ENCODE measurements at regions not wholly inside any gene's neighbourhood (a gene's known extent, or its start where the extent isn't known, plus 50 kb on each side); places are given as distances from the start of the nearest gene placed in this dataset.

- peak; percentile 52; the same call in 1 of the 2 replicates for TF ChIP-seq HNF1B (CRISPR knock-in tag; IDR thresholded peaks at IDR 0.05)
- TF ChIP-seq PITX1 (CRISPR knock-in tag; IDR thresholded peaks at IDR 0.05), result 0 out of 2 replicates have a peak, but pooled peaks have one; percentile 18
- TF ChIP-seq ZNF607 (CRISPR knock-in tag; IDR thresholded peaks at IDR 0.05; ENCODE audit: borderline replicate concordance), result peak; percentile 57; the same call in 1 of the 2 replicates
- no peak for TF ChIP-seq ZBTB38 (CRISPR knock-in tag; IDR thresholded peaks at IDR 0.05)
- TF ChIP-seq ZNF17 (CRISPR knock-in tag; IDR thresholded peaks at IDR 0.05), result no peak
- TF ChIP-seq PAXIP1 (CRISPR knock-in tag; conservative IDR thresholded peaks at IDR 0.05), result no peak
- no peak for TF ChIP-seq MATR3 (CRISPR knock-in tag; IDR thresholded peaks at IDR 0.05)
- TF ChIP-seq ZNF292 (CRISPR knock-in tag; IDR thresholded peaks at IDR 0.05; ENCODE audit: borderline replicate concordance, low read depth), result peak; percentile 65; the same call in 1 of the 2 replicates
- peak; percentile 63 for TF ChIP-seq RARA (CRISPR knock-in tag; IDR thresholded peaks at IDR 0.05)
- no peak for TF ChIP-seq KLF16 (CRISPR knock-in tag; IDR thresholded peaks at IDR 0.05)
These were observed 372.7 kb downstream of the BUD13 start (continued) for GRCh38 chr11:116400081-116400480.

Data from HepG2 (cell line).